NCI-H82 (cell line): ENCODE measurements at regions not wholly inside any gene's neighbourhood (a gene's known extent, or its start where the extent isn't known, plus 50 kb on each side); places are given as distances from the start of the nearest gene placed in this dataset.

Source experiments
- DNase-seq: peaks from one replicate; lab custom pipeline; 2025; lab: John Stamatoyannopoulos, UW

GRCh38 chrX:151239751-151240150 is 63.4 kb downstream of the GPR50 start:
- no peak for DNase-seq

GRCh38 chrX:151240237-151240636 is 63.9 kb downstream of the GPR50 start:
- no peak for DNase-seq

- DNase-seq, result no peak
Measured at GRCh38 chrX:151268836-151269235, 92.5 kb downstream of the GPR50 start.

GRCh38 chrX:151279161-151279560 is 102.8 kb downstream of the GPR50 start:
- peak; percentile 4 for DNase-seq

GRCh38 chrX:151287954-151288353 is 109.1 kb upstream of the VMA21 start:
- no peak for DNase-seq

- DNase-seq, result no peak
Measured at GRCh38 chrX:151323054-151323453, 74.0 kb upstream of the VMA21 start.

DNA sequence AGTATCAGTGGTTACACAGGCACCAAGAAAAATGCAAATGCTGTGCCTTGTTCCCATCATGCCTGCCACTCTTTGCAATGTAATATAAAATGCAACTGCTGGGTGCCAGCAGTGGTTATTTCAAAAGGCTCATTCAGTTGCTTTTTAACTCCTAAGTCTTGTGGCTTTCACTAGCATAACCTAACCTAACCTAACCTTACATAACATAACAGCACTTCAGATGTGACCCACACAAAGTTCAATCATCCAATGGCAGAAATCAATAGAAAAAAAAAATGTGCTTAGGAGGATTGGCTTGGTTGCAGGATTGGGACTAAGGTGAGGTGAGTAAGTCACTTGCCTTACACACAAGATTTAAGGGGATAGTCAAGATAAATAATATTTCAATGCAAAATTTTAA is 60.2 kb upstream of the VMA21 start:
- DNase-seq, result no peak

DNA sequence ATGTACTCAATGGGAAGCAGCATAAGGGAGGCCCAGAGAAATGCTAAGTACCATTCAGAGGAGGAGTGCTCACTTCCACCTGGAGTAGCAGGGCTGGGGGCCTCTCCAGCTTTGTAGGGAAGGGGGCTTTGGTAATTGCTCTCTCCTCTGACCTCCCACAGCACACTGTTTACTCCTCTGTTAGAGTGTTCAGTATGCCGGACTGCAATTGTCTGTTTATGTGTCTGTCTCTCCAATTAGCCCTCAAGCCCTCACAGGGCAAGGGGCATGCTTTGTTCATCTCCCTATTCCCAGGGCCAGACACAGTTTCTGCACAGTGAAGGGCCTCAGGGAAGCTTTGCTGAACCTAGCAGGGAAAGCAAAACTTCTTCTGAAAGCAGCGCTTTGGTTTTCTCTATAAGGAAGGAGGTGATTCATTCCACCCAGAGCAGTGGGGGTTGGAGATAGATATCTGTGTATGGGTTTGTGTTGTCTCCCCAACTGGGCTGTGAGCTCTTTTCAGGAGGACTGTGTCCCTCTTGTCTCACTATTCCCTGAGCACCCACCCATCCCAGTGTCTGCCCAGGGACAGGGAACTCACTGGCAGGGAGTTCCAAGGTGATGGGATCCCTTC is 50.0 kb upstream of the VMA21 start:
- no peak for DNase-seq
